HG02970 (cell line): ENCODE measurements at regions not wholly inside any gene's neighbourhood (a gene's known extent, or its start where the extent isn't known, plus 50 kb on each side); places are given as distances from the start of the nearest gene placed in this dataset.
A peak's percentile ranks its signal among the peaks of the same experiment; 100 is the strongest.

ENCODE experiments used
- ATAC-seq: cut with Tn5 transposase; IDR thresholded peaks from one replicate; pipeline ENCODE4 v1.9.1; 2021; ENCODE audit warnings: mild to moderate bottlenecking, moderate library complexity, moderate number of reproducible peaks; ENCODE audit not compliant: unreplicated experiment, low FRiP score

DNA sequence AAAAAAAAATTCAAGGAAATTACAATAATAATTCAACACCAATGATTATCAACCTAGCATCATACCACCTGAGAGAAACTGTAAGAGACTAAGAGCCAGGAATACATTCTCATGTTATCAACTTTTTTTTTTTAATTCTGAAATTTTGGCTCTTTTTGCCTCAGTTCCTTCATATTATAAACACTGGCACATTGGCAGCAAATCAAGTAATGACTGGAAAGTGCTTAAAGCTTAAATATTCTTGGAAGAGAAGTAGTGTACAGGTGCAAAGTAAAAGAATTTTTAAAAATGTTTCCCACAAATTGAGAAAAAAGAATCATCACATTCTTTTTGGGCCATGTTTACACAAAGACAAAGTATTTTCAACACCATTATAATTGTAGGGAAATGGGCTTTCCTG is 296.9 kb upstream of the SOX5 start:
- no peak for ATAC-seq

DNA sequence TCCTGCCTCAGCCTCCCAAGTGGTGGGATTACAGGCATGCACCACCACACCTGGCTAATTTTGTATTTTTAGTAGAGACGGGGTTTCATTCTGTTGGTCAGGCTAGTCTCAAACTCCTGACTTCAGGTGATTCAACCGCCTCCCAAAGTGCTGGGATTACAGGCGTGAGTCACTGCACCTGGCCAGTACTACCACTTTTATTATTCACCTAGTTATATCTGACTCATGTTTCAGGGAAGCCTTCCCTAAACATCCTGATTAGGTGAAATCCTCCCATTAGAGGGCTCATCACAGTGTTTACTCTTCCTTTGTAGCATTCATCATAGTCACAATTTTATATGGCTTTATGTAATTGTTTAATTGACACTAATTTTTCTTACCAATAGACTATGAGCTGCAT is 295.3 kb upstream of the SOX5 start:
- no peak for ATAC-seq

DNA sequence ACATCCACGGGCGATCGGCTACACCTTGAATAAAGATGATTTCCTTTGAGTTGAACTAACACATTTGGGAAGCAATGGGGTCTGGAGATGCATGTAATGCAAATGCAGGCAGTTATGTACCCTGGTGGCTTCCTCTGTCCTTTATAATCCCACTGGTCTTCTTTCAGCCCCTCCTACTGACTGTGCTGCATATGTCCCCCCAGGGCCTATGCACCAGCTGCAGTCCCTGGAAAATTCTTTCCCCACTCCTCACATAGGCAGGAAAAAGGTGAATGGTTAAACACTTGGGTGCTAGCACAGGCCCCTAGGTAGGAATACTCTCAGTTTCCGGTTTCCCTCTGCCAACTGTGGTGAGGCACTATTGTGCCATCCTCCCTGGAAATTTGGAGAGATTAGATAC is 294.8 kb upstream of the SOX5 start:
- ATAC-seq, result no peak

DNA sequence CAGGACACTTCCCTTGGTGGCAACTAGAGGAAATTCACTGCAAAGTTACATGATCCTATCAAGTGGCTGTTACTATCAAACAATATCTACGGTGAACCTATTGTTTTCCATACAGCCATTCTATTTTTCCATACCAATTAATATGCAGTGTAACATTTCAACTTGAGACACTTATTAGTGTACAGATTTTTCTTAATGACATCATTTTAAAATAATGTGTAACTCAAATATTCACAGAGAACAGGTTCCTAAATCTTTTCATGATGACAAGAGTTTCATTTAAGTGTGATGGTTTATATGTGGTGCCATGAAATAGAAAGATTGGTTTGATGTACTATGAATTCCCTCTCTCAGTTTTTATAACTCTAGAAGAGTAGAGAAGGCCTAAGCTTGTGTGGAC is 291.2 kb upstream of the SOX5 start:
- no peak for ATAC-seq

DNA sequence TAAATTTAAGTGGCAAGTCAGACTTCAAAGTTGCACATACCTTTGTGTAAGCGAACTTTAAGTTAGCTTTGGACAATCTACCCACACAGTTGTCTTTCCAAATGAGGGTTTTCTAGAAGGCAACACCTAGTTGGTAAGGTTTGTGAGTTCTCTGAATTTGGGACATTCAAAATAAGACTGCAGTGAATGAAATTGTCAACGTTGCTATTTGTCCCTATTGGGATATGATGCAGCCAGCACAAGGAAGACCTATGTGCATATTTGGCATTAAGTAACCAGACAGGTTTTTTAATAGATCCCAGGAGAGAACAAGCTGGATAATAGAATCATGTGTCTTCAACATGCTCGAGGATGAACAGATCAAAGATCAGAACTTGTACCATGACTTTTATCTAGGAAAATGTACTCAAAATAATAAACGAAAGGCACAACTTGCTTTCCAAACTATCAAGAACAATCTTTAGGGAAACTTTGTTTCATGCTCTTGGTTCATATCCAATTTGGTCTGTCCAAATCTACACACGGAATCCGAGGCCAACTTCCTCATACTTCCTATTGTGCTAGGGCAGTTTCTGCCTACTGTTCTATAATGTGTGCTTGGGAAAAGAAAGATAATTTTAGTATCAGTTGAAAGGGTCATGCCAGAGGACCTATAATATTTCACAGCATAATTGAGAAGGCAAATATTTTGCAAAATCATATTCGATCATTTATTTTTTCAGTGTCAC is 284.2 kb upstream of the SOX5 start:
- ATAC-seq, result no peak

DNA sequence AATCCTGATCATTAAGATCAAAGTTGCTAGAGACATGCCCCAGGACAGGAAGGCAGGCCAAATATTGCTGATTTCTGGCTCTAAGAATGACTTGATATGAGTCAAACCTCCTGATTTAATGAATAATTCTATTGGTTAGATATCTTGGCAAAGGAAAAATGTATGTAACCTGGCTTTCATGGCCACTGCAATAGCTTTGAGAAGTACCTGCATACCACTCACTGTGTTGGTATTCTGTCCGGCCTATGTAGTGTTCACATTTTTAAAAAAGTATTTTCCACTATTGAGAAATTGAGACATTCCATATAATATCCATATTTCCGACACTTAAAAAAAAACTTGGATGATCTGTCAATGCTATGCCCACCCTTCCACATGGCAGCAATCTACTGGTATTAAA is 283.1 kb upstream of the SOX5 start:
- no peak for ATAC-seq

DNA sequence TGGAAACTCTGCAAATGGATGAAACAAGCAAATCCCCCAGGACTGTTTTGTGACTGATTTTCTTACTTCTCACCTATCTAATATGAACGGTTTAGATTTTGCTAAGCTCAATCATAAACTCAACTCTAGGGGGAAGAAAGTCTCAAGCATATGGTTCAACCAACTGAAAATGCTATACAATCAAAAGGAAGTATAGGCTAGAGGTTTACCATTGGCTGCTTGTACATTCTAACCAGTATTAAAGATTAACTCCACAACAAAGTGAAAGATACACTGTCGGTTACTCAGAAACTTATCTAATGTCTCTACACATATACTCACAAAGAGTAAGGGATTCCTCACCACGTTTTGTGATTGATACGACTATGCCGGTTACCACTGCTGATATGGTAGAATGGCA is 281.8 kb upstream of the SOX5 start:
- ATAC-seq, result peak; percentile 91

DNA sequence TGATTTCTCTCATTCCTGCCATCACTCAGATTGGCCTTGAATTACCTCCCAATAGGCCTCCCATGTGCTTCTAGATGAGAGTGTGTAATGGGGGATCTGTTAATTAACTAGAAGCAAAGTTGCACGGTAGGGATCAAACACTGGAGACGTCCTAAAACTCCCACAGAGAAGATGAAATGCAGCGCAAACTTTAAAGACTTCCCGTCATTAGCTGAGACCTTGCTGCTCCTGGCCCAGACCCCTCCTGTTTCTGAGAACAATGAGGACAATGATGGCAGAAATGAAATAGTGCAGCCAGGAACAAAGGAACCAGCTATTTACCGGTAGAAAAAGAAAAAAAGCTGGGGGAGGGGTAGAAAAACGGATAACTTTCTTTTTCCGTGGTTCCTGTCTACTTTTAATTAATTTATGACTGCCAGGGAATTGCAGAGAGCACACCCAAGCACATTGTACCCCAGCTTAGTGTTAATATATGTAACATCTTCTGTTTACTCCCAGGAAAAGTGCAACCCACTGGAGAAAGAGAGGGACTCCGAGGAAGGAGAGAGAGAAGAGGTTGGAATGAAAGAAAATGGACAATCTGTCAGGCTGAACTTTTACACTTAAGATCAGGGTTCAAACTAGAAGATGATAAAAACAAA is 280.7 kb upstream of the SOX5 start:
- ATAC-seq, result no peak

DNA sequence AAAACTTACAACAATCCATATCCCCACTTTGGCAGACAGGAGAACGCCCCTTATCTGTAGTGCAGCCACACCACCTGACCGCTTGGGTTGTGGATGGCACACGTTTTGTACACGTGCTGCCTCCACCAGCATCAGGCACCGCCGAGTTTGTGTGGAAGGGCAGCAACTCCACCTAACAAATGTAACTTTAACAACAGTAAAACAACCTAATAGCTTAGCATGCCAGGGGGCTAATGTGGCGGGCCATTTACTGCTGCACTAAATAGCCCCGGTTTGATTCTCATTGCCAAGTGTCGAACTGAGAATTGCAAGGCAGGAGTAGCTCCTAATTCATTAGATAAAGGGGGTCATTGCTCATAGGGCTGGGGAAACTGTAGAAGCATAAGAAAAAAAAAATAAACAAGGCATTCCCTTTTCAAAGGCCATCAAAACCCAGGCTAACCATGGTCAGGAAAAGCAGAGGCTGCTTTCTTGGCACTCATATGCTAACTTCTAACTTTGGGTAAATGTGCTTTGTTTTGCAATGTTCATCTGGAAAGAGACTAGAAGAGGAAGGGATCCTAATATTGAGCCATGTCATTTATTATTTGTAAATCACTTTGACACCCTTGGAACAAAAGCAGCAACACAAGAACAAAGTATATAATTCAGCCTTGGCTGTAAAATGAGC is 279.7 kb upstream of the SOX5 start:
- ATAC-seq, result no peak

DNA sequence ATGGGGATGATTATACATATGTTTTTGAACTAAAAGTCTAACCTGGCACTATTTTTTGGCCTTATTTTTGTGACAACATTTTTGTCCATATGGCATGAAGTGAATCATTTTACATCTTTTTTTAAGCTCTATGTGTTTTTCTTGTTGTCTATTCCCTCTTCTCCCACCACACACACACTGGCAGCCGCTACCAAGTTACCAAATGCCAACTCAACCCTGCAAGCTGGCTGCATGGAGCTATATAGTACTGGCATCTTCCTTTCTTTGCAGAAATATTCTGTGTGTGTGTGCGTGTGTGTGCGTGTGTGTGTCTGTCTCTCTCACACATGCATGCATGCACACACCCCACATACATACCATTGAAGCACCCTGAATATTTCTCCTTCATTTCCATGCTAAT is 278.9 kb upstream of the SOX5 start:
- ATAC-seq, result no peak

DNA sequence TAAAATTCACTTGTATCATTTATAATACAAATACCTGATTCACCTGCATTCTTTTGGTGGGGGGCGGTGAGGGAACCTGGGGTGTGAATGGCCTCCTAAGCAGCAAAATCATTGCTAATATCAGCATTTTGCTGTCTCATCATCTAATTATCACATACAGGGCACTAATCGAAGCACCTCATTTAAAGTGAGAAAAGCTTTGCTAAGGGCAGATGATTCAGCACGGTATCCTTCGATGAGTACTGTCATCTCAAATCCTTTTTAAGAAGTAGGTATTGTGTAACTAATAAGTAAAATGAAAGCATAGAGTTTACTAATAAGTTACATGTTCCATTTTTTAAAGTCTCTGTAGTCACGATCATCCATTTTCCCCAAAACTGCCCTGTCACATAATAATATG is 278.1 kb upstream of the SOX5 start:
- ATAC-seq, result no peak

DNA sequence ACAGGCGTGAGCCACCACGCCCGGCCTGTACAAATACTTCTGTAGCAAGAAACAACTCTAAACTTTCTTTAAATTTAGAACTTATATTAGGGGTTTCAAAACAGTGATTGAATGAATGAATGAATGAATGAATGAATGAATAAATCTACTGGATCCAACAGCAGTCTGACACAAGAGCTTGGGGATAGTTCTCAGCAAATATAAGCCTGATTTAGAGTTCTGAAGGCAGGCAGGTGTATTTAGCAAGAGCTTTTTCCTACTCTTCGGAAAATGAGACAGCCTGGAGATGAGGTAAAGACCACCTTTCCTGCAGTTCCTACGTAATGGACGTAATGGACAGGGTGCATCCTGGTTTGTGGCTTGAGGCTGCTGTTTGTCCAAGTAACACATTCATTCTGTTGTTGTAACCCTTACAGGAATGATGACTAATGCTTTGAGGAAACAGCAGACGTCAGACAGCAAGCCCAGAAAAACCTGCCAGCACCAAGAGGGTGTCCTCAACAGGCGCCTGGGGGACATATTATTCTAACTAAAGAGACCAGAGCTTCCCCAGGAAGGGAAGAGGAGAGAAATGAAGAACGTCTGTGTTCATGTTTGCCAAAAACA is 277.4 kb upstream of the SOX5 start:
- ATAC-seq, result no peak

DNA sequence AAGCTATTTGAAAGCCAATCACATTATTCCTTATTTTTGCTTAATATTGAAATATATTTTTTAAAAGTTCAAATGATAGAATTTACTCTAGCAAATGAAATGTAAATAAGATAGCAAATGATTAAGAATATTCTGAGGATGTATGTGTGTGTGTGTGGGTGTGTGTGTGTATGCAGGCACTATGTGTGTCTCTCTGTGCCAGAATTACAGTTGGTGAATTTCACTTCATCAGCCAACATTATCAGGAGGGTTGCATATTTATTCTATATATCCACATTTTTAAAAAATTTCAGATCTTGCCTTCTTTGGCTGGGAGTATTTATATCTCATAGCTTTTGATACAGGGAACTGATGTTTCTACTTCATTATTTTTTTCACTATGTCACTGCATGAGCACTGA is 274.9 kb upstream of the SOX5 start:
- no peak for ATAC-seq

DNA sequence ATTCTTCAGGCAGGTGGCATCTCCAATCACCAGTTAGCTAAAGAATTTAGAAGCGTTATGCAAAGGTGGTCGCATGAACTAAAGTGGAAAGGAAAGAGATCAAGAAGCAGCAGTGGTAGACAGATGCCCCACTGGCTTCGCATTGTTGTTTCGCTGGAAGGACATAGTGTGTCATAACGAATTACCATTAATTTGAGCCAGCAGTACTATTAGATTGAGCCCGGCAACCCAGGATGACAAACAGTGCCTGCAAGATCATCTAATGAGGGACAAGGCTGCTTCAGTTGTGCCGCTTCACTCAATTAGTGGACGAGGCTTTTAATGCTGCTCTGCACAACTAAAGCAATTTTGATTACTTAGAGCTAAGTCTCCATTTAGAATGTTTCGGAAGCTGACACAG is 274.5 kb upstream of the SOX5 start:
- no peak for ATAC-seq

DNA sequence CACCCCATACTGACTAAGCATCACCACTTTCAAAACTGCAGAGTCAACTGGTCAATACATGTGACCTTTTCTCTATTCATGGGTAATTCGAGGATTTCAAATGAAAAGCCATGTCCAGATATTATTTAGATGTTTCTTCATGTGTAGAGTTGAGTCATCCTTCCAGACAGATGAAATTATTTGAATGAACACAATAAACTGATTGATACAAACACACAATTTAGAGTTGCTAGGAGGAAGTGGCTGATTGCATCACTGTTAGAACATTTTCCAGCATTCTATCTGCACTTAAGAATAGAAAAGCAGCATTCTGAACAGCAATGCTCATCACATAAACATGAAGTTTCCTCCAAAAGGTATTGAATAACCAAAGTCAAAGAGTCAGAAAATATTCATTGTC is 273.5 kb upstream of the SOX5 start:
- no peak for ATAC-seq

DNA sequence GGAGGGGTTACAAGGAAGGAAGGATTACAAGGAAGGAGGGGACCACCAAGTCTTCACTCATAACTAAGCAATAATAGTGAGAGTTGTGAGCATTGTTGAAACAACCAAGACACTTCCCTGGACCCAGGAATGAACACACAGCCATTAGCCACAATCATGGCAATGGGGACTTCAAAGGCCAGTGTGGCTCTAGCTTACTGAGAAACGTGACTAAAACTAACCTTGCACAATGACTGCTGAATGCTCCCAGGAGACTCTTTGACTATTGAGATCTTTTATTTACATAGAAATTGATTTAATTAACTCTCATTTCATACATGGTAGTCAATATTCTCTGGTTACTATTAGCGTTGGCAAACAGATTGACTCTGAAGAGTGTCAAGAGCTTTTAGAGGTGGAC is 263.0 kb upstream of the SOX5 start:
- no peak for ATAC-seq

DNA sequence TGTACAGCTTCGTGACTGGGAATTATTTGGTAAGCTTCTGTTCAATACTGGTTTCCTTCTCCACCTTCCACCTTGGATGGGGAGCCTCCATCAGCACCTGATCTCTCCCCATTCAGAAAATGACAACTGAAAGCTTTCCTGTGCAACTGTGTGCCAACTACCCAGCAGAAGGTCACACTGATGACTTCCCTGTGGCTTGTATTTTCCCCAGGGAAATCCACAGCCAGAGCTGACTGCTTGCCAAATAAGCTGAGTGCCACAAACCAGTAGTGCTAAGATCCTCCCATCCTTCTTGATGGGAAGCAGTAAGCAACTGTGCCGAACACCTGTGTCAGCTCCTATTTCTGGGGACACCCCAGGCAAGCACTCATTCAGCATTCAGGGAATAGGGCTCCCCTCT is 257.2 kb upstream of the SOX5 start:
- ATAC-seq, result no peak

DNA sequence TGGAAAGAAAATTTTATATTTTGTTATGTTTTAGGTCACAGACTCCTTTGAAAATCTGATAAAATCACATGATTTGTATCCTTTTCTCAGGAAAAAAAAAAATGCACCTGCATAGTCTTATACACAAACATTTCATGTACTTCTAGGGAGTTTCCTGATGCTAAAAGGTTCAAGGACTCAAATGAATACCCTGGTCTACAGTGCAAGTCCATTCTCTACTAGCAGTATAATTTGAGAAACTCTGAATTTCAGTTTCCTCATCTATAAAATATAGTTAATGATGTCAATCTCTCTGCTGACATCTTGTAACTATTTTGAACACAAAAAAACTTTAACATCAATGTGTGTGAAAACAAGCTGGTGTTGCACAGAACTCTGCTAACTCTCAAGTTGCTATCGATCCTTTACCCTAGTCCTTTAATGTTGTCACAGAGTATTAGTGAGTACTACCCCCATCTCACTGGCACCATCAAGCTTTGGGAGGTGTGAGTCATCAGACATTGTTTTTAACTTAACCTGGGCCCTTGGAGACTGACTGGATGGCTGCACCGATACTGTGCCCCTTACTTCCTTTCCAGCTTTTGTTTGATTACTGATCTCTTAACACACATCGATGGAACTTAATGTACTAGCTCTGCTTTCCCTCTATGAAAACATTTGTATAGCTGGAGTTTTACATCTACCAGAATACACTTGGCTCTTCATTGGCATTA is 251.9 kb upstream of the SOX5 start:
- no peak for ATAC-seq

DNA sequence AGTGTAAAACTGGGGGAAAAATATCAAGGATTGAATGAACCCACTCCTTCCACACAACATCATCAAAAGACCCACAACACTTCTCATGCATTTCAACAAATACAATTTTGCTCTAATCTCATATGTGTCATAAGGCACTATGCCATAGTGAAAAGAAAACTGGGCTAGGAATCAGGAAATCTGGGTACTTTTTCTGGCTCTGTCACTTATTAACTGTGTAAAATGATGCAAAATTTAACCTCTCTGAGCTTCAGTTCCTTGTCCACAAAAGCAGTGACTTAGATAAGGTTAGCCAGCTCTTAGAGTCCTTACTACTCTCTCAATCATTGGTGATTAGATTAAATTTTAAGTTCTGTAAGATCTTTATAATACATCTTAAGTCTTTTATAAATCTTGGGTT is 250.5 kb upstream of the SOX5 start:
- ATAC-seq, result no peak

DNA sequence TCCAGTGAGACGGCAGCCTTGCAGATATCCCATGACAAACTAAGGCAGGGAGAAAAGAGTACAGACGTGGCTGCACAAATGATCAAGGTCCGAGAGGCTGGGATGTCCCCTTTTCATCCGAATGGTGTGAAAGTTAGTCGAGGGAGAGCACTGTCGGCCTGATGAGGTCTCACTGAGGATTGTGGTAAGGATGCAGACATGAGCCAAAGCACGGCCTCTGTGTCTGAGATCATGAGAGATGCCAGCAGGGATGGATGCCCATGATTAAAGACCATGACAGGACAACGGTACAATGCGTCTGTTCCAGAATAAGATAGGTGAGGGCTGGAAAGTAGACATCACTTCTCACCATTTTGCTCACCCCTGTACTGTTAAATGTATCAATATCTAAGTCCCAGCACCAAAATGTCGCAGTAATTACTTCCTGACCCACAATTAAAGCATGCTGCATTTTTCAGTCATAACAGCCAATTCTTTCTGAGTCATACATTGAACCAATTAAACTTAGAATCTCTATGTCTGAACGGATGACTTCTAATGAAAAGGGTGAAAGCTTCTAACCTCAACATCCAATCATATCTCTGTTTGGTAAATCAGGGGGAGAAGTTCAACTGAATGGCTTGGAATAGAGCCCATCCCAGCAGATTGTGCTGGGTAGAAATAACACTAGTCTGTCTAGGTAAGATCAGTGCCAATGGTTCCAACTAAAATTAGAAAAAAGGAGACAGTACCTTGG is 249.6 kb upstream of the SOX5 start:
- ATAC-seq, result no peak
